ENCODE measurements at regions not wholly inside any gene's neighbourhood (a gene's known extent, or its start where the extent isn't known, plus 50 kb on each side); places are given as distances from the start of the nearest gene placed in this dataset.

DNA sequence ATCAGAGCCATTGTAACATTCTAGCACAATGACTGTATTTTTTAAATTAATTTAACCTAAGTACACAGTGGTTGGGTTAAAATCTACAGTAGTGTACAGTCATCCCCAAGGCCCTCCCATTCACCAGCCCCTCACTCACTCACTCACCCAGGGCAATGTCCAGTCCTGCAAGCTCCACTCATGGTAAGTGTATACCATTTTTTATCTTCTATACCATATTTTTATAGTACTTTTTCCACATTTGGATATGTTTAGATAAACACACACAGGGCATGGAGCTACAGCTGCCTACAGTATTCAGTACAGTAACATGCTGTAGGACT lies 72.1 kb downstream of the COPS8 start:
- no peak for TF ChIP-seq TCF12 (IDR thresholded peaks at IDR 0.05; ENCODE audit: low read depth)
- TF ChIP-seq RAD21 (IDR thresholded peaks at IDR 0.05; ENCODE audit: low read depth), result no peak
- TF ChIP-seq NFIC (IDR thresholded peaks at IDR 0.05), result no peak
- TF ChIP-seq, protein P1, sequence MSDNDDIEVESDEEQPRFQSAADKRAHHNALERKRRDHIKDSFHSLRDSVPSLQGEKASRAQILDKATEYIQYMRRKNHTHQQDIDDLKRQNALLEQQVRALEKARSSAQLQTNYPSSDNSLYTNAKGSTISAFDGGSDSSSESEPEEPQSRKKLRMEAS (IDR thresholded peaks at IDR 0.05), result no peak
- no peak for TF ChIP-seq EGR1 (IDR thresholded peaks at IDR 0.05)
- no peak for TF ChIP-seq CEBPB (IDR thresholded peaks at IDR 0.05)
- TF ChIP-seq CREB1 (IDR thresholded peaks at IDR 0.05; ENCODE audit: low read depth), result no peak
- TF ChIP-seq EP300 (IDR thresholded peaks at IDR 0.05; ENCODE audit: borderline replicate concordance), result no peak
- no peak for TF ChIP-seq TEAD4 (IDR thresholded peaks at IDR 0.05)
- no peak for TF ChIP-seq USF1 (IDR thresholded peaks at IDR 0.05)

DNA sequence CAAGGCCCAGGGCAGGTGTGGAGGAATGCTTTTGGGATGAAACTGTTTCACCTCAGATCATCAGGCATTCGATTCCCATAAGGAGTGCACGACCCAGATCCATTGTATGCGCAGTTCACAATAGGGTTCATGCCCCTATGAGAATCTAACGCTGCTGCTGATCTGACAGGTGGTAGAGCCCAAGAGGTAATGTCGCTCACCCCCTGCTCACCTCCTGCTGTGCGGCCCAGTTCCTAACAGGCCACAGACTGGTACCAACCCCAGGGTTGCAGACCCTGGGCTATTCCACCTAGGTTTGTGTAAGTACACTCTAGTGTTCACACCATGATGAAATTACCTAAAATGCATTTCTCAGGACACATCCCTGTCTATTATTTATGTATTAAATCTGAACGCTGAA lies 72.5 kb downstream of the COPS8 start:
- TF ChIP-seq, protein P1 (IDR thresholded peaks at IDR 0.05), result no peak
- TF ChIP-seq TAF1 (IDR thresholded peaks at IDR 0.05; ENCODE audit: low read depth) (no peak), RAD21 (IDR thresholded peaks at IDR 0.05; ENCODE audit: low read depth) (no peak), REST (IDR thresholded peaks at IDR 0.05; ENCODE audit: low read depth) (no peak), NFIC (IDR thresholded peaks at IDR 0.05) (no peak), USF1 (IDR thresholded peaks at IDR 0.05) (no peak), FOXM1 (IDR thresholded peaks at IDR 0.05; ENCODE audit: borderline replicate concordance, low read depth) (no peak), ZBTB7A (IDR thresholded peaks at IDR 0.05; ENCODE audit: low read depth) (no peak), YY1 (IDR thresholded peaks at IDR 0.05; ENCODE audit: low read depth) (no peak), TCF12 (IDR thresholded peaks at IDR 0.05; ENCODE audit: low read depth) (no peak), CEBPB (IDR thresholded peaks at IDR 0.05) (no peak), EP300 (IDR thresholded peaks at IDR 0.05; ENCODE audit: borderline replicate concordance) (no peak), TEAD4 (IDR thresholded peaks at IDR 0.05) (no peak)

DNA sequence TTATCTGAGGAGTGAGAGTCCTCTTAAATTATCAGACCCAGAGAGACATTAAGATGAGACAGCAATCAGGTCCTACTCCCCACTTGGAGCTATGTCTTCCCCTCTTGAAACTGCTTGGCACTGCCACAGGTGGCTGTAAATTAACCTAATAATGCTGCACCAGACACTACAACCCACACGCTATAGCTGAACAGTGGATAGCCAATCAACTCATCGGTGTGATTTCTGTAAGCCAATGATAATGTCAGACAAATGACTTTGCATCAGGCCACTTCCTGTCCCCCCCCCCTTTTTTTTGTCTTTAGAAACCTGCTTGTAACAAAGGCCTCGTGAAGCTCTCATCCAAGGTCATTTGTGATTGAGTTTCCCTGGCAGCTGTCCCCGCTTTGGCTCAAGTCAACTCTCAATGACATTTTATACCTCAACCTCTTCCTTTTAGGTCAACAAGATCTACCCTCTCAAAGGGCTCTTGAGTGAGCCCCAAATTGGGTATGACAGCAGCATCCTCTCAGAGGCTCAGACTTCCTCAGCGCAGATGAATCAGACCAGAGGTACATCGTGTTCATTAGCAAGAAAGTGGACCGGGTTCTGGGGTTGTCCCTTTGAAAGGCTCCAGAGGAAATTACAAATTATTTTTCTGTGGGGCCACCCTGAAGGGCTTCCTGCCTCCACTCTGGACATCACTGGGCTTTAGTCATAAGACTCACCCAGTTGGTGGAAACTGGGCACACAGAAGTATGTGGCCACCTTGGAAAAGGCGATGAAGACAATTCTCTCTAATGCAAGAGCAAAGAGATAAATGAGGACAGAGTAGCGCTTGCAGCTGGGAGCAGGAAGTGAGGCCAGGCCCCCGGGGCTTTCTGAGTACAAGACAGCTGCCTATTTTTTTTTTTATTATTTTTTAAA lies 73.6 kb downstream of the COPS8 start:
- no peak for TF ChIP-seq EP300 (IDR thresholded peaks at IDR 0.05; ENCODE audit: borderline replicate concordance)
- TF ChIP-seq RAD21 (IDR thresholded peaks at IDR 0.05; ENCODE audit: low read depth), result no peak
- no peak for TF ChIP-seq TCF12 (IDR thresholded peaks at IDR 0.05; ENCODE audit: low read depth)
- no peak for TF ChIP-seq TEAD4 (IDR thresholded peaks at IDR 0.05)
- TF ChIP-seq FOXM1 (IDR thresholded peaks at IDR 0.05; ENCODE audit: borderline replicate concordance, low read depth), result no peak
- TF ChIP-seq YY1 (IDR thresholded peaks at IDR 0.05; ENCODE audit: low read depth), result no peak
- TF ChIP-seq ZBTB7A (IDR thresholded peaks at IDR 0.05; ENCODE audit: low read depth), result no peak
- no peak for TF ChIP-seq TAF1 (IDR thresholded peaks at IDR 0.05; ENCODE audit: low read depth)

GRCh38 chr2:237160271-237160919 lies 74.7 kb downstream of the COPS8 start:
- TF ChIP-seq TCF12 (IDR thresholded peaks at IDR 0.05; ENCODE audit: low read depth), result no peak
- TF ChIP-seq, protein P1 (IDR thresholded peaks at IDR 0.05), result no peak
- no peak for TF ChIP-seq REST (IDR thresholded peaks at IDR 0.05; ENCODE audit: low read depth)
- no peak for TF ChIP-seq USF1 (IDR thresholded peaks at IDR 0.05)
- TF ChIP-seq RAD21 (IDR thresholded peaks at IDR 0.05; ENCODE audit: low read depth), result no peak
- no peak for TF ChIP-seq CEBPB (IDR thresholded peaks at IDR 0.05)
- TF ChIP-seq NFIC (IDR thresholded peaks at IDR 0.05), result no peak
- TF ChIP-seq TEAD4 (IDR thresholded peaks at IDR 0.05), result no peak
- TF ChIP-seq ZBTB7A (IDR thresholded peaks at IDR 0.05; ENCODE audit: low read depth), result no peak
- no peak for TF ChIP-seq CREB1 (IDR thresholded peaks at IDR 0.05; ENCODE audit: low read depth)
- TF ChIP-seq FOXM1 (IDR thresholded peaks at IDR 0.05; ENCODE audit: borderline replicate concordance, low read depth), result no peak
- no peak for TF ChIP-seq EGR1 (IDR thresholded peaks at IDR 0.05)
- no peak for TF ChIP-seq YY1 (IDR thresholded peaks at IDR 0.05; ENCODE audit: low read depth)
- TF ChIP-seq TAF1 (IDR thresholded peaks at IDR 0.05; ENCODE audit: low read depth), result no peak
- no peak for TF ChIP-seq EP300 (IDR thresholded peaks at IDR 0.05; ENCODE audit: borderline replicate concordance)
